Endothelial cell (in vitro differentiated cells): ENCODE measurements at regions not wholly inside any gene's neighbourhood (a gene's known extent, or its start where the extent isn't known, plus 50 kb on each side); places are given as distances from the start of the nearest gene placed in this dataset.

Experiments used
- DNase-seq: peaks from one replicate; pipeline ENCODE4 v3.0.0; 2021; ENCODE audit warnings: low spot score
- H3K27ac Mint-ChIP-seq: one replicate; pipeline ENCODE4 v1.8.0; 2021; ENCODE audit warnings: mixed read lengths, inconsistent platforms; ENCODE audit not compliant: unreplicated experiment
- H3K27me3 Mint-ChIP-seq: one replicate; pipeline ENCODE4 v1.8.0; 2021; ENCODE audit warnings: mild to moderate bottlenecking, moderate library complexity, mixed read lengths, inconsistent platforms; ENCODE audit not compliant: unreplicated experiment
- H3K36me3 Mint-ChIP-seq: one replicate; pipeline ENCODE4 v1.8.0; 2021; ENCODE audit warnings: mild to moderate bottlenecking, low read depth, mixed read lengths, inconsistent platforms; ENCODE audit not compliant: unreplicated experiment
- H3K4me1 Mint-ChIP-seq: one replicate; pipeline ENCODE4 v1.8.0; 2021; ENCODE audit warnings: mild to moderate bottlenecking, mixed read lengths, inconsistent platforms; ENCODE audit not compliant: unreplicated experiment
- H3K4me3 Mint-ChIP-seq: one replicate; pipeline ENCODE4 v1.8.0; 2021; ENCODE audit warnings: mild to moderate bottlenecking, mixed read lengths, inconsistent platforms; ENCODE audit not compliant: unreplicated experiment
- H3K9me3 Mint-ChIP-seq: one replicate; pipeline ENCODE4 v1.8.0; 2021; ENCODE audit warnings: mixed read lengths, inconsistent platforms; ENCODE audit not compliant: unreplicated experiment
- TF ChIP-seq, protein P1 (sequence below): fragments of 200-600 bp; sonication (generic); IDR thresholded peaks from one replicate; pipeline ENCODE4 v1.5.0; 2021; ENCODE audit warnings: antibody characterized with exemption; ENCODE audit not compliant: unreplicated experiment

DNA sequence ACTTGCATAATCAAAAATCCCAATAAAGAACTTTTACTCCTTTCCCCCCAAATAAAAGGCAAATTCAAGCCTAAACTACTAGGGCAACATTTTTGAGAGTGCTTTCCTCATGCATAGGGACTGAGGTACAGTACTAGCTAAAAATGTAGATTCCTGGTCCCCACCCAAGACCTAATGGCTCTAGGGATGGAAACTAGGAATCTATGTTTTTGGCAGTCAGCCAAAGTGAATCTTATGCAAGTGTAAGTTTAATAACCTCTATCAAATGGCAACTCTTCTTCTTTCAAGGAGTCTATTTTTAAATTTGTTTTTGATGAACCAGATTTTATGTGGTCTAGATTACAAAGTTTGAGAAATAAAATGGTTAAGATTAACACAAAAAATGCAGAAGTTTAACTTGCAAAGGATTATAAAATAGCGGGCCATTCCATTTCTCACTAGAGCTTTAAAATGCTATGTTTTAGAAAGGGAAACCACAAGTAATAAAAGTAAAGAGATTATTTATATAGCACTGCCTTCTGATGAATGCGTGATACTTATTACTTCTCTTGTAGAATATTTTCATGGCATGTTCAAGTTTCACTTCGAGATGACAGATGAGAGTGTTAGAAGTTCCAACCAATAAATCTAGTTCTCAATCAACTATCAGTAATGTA lies 70.4 kb upstream of the MDFIC start:
- no peaks in the 10 kb centered on the region for H3K36me3 Mint-ChIP-seq

DNA sequence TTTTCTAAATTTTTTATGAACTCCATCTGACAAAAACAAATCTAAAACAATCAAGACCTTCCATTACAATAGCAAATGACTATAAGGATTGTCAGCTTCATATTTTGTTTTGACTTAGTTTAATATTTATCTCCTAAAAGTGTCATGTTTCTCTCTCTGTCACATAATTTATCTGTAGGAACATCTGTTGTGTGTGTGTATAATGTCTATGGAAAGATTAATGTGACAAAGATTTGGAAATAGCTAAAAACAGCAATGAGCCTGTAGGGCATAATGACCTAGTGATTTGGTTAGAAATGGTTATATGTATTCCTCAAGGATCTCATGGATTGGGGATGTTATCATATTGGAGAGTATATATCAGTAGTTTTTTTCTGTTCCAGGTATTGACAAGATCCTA lies 69.6 kb upstream of the MDFIC start:
- H3K27ac Mint-ChIP-seq = no peak overlapping the region
- TF ChIP-seq, protein P1, sequence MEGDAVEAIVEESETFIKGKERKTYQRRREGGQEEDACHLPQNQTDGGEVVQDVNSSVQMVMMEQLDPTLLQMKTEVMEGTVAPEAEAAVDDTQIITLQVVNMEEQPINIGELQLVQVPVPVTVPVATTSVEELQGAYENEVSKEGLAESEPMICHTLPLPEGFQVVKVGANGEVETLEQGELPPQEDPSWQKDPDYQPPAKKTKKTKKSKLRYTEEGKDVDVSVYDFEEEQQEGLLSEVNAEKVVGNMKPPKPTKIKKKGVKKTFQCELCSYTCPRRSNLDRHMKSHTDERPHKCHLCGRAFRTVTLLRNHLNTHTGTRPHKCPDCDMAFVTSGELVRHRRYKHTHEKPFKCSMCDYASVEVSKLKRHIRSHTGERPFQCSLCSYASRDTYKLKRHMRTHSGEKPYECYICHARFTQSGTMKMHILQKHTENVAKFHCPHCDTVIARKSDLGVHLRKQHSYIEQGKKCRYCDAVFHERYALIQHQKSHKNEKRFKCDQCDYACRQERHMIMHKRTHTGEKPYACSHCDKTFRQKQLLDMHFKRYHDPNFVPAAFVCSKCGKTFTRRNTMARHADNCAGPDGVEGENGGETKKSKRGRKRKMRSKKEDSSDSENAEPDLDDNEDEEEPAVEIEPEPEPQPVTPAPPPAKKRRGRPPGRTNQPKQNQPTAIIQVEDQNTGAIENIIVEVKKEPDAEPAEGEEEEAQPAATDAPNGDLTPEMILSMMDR = no peak
- no peaks in the 10 kb centered on the region for H3K9me3 Mint-ChIP-seq
- no peaks in the 10 kb centered on the region for H3K4me1 Mint-ChIP-seq
- no peaks in the 10 kb centered on the region for H3K27me3 Mint-ChIP-seq
- no peaks in the 10 kb centered on the region for H3K36me3 Mint-ChIP-seq
- H3K4me3 Mint-ChIP-seq = no peak overlapping the region
- DNase-seq = no peak

More for the DNA sequence above, 70.4 kb upstream of the MDFIC start:
- no peak overlapping the region for H3K4me3 Mint-ChIP-seq
- TF ChIP-seq, protein P1 = no peak
- no peaks in the 10 kb centered on the region for H3K9me3 Mint-ChIP-seq
- no peaks in the 10 kb centered on the region for H3K4me1 Mint-ChIP-seq
- no peak overlapping the region for H3K27ac Mint-ChIP-seq
- DNase-seq = no peak
- no peaks in the 10 kb centered on the region for H3K27me3 Mint-ChIP-seq

DNA sequence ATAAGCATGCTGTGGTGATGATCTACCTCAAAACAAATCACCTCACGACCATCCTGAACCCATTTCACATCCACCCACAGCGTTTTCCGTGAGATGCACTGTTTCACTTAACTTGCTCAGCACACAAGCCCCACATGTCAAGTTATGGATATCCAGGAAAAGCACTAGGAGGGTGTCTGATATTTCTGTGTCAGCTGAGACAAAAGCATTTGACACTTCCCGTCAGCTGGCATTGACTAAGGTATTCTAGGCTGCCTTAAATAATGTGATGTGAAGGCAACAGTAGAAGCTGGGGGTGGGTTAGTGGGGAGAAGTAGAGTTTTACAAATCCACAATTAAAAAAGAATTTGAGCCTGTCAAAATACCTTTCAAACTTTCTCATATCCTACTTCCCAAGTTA lies 68.7 kb upstream of the MDFIC start:
- TF ChIP-seq, protein P1 = no peak
- Mint-ChIP-seq H3K27ac (no peak overlapping the region), H3K27me3 (no peaks in the 10 kb centered on the region), H3K36me3 (no peaks in the 10 kb centered on the region), H3K4me1 (no peaks in the 10 kb centered on the region), H3K4me3 (no peak overlapping the region), H3K9me3 (no peaks in the 10 kb centered on the region)
- no peak for DNase-seq

DNA sequence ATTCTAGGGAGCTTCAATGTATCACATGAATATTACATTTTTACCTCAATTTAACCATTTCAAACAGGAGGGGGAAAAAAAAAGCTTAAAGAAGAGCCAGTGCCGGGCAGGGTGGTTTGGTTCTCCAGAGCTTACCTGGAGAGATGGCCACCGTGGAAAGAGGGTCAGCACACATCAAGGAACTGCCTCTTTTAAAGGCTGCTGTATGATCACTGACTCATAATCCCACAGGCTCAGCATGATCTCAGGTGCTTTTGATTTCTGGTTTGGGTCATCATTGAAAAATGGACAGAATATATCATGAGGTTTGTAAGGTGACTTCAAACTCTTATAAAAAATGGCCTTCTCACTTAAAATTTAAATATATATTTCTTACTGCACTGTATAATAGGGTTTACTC lies 67.5 kb upstream of the MDFIC start:
- Mint-ChIP-seq H3K4me1 (no peaks in the 10 kb centered on the region), H3K36me3 (no peaks in the 10 kb centered on the region), H3K9me3 (no peaks in the 10 kb centered on the region)

DNA sequence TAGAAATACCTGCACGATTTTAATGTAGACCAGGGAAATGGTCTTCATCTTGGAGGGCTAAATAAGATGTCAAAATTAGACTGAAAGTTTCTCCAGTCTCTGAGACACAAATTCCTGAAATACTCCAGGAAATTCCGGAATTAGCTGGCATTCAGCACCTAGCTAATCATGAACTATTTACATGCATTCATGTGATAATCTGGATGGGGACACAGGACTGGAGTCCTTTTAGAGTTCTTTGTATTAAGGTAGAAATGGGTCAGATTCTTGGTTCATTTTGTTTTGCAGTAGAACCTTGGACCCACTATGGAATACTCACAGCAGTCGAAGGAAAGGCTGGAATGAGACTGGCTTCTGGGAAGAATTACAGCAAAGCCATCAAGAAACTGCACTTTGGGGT lies 65.3 kb upstream of the MDFIC start:
- no peaks in the 10 kb centered on the region for H3K27me3 Mint-ChIP-seq
- H3K9me3 Mint-ChIP-seq = no peaks in the 10 kb centered on the region
- H3K4me3 Mint-ChIP-seq = no peak overlapping the region
- no peaks in the 10 kb centered on the region for H3K4me1 Mint-ChIP-seq
- H3K36me3 Mint-ChIP-seq = no peaks in the 10 kb centered on the region
- no peak overlapping the region for H3K27ac Mint-ChIP-seq
- no peak for DNase-seq
- TF ChIP-seq, protein P1 = no peak

More for the DNA sequence above, 67.5 kb upstream of the MDFIC start:
- H3K4me3 Mint-ChIP-seq = no peak overlapping the region
- H3K27ac Mint-ChIP-seq = no peak overlapping the region
- no peaks in the 10 kb centered on the region for H3K27me3 Mint-ChIP-seq
- TF ChIP-seq, protein P1 = no peak
- no peak for DNase-seq
